SK-N-MC (cell line): ENCODE measurements at regions not wholly inside any gene's neighbourhood (a gene's known extent, or its start where the extent isn't known, plus 50 kb on each side); places are given as distances from the start of the nearest gene placed in this dataset.

Source experiments
- EZH2 ChIP-seq: fragments of 200-600 bp; sonication (generic); IDR thresholded peaks from one replicate; pipeline ENCODE4 v1.6.1; 2017; ENCODE audit warnings: antibody characterized with exemption
- FOXP2 ChIP-seq: optimal IDR thresholded peaks from 2 replicates; pipeline ENCODE3; 2011; ENCODE audit warnings: mild to moderate bottlenecking, moderate library complexity; ENCODE audit not compliant: insufficient read depth; ENCODE audit errors: extremely low read length, control extremely low read depth
- POLR2AphosphoS5 ChIP-seq: IDR thresholded peaks from 2 replicates; pipeline ENCODE4 v1.6.1; 2012; ENCODE audit warnings: mild to moderate bottlenecking, low read depth, low read length, borderline replicate concordance

GRCh38 chr12:92038476-92038875 is 107.2 kb downstream of the BTG1 start:
- TF ChIP-seq POLR2AphosphoS5, result no peak
- no peak for TF ChIP-seq EZH2
- no peak for TF ChIP-seq FOXP2
